HG02885 (cell line): ENCODE measurements at regions not wholly inside any gene's neighbourhood (a gene's known extent, or its start where the extent isn't known, plus 50 kb on each side); places are given as distances from the start of the nearest gene placed in this dataset.
"Not testable (repeated sequence)": the region's sequence is repeated elsewhere in the genome, so short reads cannot be mapped to it uniquely, and the experiment has no call there.

ENCODE experiments used
- ATAC-seq: cut with Tn5 transposase; IDR thresholded peaks from one replicate; pipeline ENCODE4 v1.9.1; 2021; ENCODE audit warnings: mild to moderate bottlenecking; ENCODE audit not compliant: unreplicated experiment, poor library complexity

DNA sequence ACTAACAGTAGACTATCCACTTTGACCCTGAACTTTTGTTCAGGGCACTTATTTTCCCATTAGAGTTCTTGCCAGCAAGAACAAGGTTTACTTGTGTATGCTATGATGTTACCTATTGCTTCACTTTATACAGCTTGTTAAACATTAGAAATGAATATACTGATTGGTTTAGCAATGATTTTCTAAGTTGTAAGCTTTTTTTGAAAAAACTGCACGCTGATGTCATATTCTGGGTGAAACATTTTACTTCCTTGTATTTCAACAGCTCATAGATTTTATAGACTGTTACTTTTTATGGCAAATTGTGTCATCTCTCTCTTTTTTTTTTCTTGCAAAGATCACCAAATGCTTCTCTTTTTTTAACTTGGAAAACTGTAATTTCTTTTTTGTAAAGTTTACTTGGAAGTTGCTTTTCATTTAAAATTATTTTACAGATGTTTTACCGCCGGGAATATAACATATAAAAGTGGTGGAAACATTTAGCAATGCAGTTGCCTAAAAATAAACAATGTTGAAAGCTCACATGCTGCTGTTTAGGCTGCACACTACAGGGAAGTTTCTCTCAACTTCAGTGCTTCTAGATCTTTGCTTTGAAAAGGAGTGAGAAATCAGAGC lies 215.3 kb upstream of the NFIA start:
- ATAC-seq = no peak

DNA sequence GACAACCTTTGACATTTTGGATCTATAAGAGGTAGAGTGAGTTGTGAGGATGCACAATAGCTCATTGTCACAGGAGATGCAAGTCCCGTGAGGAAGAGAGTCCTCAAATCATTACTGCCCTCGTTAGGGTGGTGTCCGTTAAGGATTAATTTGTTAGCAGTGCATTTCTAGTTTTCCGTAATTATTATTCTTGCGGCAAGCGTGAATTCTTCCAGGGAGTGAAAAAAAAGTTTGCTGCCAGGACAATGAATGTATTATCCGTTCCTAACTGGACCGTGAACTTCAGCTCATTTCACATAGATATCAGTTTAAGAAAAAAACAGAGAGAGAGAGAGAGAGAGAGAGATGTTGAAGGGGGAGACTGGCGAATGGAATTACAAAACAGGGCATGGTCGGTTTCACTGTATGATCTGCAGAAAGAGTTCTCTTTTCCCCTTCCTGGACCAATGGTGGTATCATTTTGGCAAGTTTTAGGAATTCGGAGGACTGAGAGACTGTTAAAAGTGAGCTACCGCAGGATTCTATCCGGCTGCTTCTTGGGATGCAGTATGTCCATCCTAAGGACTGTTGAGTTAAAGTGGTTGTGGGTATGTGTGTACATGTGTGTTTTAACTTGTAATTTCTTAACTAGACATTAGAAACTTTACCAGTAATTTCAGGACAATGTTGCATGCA lies 216.0 kb upstream of the NFIA start:
- no peak for ATAC-seq

DNA sequence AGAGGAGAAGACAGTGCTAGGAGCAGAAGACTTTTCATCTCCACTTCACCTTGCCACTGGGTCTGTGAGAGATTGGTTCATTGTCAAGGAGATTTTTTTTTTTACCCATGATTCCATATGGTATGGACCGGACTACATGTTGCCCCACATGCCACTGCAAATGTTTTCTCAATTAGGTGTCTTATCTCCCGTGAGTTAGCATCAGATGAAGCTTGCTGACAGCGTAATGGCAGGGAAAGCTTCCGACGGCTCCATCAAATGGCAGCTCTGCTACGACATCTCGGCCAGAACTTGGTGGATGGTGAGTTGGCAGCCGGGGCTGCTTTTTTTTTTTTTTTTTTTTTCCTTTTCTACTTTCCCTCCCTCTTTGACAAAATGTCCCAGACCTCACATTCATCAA lies 217.2 kb upstream of the NFIA start:
- ATAC-seq = no peak

DNA sequence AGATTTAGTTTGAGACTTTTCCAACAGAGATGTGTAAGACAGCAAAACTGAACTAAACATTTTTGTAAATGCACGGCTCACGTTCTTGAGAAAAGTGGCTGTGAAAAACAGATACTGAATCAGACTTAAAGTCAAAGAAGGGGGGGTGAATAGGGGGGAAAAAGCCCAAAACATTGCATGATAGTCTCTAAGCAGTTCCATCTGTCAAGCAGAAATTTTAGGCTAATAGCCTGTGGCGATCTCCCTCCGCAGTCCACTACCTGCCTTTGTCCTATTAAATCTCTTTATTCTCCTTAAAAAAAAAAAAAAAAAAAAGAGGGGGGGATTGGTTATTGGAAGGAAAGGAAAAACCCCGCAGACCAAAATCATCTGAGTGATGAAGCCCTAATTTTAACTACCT lies 217.6 kb upstream of the NFIA start:
- no peak for ATAC-seq

DNA sequence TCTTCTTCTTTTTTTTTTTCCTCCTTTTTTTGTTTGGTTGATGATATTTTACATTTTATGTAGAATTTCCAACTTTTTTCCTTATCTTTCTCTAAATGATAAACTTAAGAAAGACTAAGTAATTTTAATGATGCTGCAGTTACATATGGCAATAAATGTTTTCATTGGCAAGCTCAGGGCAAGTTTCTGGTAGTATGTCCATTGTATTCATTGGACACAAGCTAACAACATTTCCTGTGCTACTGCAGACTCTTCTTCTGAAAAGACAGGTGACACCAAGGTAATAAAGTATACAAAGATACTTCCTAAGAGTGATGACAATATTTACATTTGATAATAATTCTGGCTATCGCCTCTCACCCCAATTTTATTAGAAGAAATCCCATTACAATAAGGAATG lies 219.2 kb upstream of the NFIA start:
- ATAC-seq = no peak

DNA sequence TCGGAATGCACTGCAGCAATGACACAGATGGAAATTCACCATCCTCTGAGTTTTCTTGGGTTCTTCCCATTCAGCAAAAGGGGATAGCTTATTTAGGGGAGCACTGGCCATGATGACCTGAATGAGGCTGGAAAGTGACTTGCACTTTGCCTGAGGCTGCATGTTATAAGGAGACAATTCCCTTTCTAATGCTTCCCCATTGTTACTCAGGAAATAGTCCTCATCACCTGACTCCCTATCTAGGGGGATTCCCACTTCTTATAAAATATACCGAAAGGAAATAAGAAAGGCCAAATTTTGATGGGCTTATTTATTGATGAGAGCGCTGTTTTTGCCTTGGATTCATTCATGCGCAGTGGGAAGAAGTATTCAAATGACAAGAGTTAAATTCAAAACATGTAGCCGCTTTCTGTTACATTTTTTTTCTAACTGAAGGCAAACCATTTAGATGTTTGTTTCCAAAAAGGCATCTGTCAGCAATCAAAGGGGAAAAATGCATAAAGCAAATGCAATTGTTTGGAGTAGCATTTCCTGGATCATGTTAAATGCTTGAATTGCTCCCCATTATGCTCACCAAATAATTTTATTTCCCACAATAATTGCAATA lies 220.3 kb upstream of the NFIA start:
- no peak for ATAC-seq

DNA sequence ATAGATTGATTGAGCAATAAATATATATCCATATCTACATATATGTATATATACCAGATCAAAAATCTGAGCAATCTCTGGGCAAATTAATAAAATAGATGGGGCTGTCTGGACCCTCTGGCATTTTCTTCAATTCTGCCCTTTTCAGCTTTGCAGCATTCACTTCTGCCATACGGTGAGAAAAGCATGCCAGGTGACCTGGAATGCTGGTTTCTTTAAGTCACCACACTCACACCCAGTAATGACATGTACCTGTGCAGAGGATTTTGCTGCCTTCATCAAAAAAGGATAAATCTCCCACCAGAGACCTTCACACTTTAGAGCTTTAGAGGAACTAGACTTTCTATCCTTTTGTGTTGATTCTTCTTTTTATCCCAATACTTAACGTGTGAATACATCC lies 223.2 kb upstream of the NFIA start:
- ATAC-seq = no peak

DNA sequence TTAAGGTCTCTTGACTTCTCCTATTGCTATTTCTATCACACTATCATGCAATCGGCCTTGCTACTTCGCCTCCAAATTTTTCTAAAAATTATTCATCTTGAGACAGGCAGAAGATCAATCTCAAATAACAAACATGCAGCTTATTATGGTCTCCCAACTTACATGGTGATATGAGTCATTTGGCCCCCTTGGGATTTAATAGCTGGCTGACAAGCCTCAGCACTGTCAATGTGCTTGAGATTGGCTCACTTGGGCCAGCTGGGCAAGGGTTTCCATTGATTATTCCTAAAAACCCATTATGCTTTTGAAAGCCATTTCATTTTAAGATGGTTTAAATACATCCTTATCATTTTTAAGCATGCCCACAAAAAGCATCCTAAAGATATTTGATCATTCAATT lies 224.5 kb upstream of the NFIA start:
- ATAC-seq = no peak

DNA sequence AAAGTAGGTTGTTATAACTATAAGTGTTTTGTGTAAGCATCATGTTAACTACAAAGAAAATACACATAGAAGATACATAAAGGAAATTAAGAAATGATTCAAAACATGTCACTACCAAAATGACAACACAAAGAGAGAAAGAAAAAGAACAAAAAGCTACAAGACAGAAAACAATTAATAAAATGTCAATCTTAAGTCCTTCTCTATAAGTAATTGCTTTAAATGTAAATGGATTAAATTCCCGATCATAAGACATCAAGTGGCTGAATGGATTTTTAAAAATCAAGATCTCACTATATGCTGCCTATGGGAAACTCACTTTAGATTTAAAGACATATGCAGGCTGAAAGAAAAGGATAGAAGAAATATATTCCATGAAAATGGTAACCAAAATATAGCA lies 232.3 kb upstream of the NFIA start:
- no peak for ATAC-seq

DNA sequence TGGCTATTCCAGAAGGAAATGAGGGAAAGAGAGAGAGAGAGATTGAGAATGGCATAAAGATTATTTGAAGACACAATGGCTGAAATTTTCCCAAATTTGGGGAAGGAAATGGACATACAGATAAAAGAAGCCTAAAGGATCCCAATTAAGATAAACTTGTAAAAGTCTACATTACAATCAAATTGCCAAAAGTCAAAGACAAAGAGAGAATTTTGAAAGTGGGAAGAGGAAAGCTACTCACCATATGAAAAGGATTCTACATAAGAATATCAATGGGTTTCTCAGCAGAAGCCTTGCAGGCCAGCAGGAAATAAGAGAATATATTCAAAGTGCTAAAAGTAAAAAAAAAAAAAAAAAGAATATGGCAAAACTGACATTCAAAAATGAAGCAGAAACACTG lies 233.0 kb upstream of the NFIA start:
- ATAC-seq = no peak

DNA sequence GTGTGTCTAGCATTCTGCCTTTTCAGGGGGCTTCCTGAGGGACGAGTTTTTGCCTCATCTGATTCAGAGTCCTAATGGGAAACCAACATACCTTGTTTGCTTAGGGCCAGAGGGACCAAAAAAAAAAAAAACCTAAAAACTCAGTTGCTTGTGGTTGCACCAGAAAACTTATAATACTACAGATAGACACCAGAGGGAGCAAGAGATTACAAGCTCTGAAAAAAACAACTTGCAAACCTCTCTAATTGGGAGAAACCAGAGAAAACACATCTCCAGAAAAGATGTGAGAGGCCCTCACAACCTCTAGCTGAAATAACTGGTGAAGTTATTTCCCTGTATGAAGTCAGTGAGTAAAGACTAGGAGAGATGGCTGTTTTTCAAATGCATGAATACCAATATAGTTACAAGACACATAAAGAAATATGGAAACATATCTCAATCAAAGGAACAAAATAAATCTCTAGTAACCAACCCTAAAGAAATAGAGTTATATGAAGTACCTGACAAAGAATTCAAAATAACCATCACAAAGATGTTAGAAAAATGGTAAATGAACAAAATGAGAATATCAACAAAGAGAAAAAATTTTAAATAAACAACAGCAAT lies 233.7 kb upstream of the NFIA start:
- no peak for ATAC-seq

DNA sequence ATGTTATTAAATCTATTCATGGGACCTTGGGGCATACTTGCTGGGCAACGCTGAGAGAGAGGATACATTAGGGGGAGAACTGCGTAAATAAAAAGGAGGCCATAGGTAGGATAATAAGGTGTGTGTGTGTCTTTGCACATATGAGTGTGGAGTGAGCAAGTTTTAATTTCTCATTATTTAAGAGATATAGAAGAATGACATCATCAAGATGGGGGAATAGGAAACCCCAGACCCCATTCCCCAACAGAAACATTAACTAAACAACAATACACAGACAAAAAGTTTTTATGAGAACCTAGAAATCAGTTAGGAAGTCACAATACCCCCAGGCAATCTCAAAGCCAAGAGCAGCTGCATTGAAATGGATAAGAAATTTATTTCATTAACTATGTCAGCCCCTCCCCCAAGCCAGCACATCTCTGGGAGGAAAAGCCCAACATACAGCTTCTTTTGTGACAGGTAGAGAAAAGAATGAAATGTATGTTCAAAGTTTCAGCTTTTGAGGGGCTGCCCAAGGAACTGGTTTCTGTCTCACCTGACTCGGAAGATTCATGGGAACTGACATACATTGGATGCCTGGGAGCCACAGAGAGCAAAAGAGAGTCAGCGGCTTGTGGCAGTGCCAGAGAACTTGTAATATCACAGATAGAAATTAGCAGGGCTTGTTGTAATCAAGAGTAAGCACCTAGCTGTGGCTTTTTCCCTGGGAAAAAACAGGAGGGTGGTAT lies 234.3 kb upstream of the NFIA start:
- no peak for ATAC-seq

DNA sequence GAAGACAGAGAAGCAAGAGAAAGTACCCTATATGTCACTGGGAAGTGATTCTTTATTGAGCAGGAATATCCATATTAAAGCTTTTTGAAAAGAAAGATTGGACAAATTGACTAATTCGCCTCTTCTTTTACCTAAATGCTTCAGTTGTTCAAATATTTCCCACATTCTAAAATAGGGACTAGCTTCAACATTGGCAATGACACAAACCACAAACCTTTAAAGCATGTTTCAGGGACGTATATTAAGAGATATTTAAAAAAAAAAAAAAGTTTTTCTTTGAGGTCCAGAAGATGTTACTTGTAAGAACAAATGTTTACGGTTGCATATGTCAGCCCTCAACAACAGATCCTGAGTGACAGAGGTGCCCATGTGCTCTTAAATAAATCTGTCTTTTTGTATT lies 235.0 kb upstream of the NFIA start:
- no peak for ATAC-seq

DNA sequence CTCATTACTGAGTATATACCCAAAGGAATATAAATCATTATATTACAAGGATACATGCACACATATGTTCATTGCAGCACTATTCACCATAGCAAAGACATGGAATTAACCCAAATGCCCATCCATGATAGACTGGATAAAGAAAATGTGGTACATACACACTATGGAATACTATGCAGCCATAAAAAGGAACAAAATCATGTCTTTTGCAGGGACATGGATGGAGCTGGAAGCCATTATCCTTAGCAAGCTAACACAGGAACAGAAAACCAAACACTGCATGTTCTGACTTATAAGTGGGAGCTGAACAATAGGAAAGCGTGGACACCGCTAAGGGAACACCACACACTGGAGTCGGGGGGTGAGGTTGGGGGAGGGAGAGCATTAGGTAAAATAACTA lies 236.7 kb upstream of the NFIA start:
- not testable (repeated sequence) for ATAC-seq

DNA sequence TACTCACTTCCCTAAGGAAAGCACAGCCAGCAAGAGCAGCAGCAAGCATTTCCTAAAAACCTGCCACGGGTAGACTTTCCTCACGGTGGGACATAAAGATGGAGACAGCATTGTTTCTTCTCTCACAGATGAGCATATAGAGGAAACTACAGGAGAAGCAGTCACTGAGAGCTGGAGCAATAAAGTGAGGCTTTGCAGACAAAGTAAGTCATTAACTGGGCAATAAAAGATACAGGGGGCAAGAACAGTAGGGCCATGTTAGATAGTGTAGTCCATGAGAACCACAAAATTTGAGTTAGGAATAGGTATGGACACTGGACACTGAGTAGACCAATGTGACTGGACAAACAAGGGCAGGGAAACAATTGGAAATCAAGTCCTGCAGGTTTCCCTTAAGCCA lies 240.1 kb upstream of the NFIA start:
- ATAC-seq = no peak

DNA sequence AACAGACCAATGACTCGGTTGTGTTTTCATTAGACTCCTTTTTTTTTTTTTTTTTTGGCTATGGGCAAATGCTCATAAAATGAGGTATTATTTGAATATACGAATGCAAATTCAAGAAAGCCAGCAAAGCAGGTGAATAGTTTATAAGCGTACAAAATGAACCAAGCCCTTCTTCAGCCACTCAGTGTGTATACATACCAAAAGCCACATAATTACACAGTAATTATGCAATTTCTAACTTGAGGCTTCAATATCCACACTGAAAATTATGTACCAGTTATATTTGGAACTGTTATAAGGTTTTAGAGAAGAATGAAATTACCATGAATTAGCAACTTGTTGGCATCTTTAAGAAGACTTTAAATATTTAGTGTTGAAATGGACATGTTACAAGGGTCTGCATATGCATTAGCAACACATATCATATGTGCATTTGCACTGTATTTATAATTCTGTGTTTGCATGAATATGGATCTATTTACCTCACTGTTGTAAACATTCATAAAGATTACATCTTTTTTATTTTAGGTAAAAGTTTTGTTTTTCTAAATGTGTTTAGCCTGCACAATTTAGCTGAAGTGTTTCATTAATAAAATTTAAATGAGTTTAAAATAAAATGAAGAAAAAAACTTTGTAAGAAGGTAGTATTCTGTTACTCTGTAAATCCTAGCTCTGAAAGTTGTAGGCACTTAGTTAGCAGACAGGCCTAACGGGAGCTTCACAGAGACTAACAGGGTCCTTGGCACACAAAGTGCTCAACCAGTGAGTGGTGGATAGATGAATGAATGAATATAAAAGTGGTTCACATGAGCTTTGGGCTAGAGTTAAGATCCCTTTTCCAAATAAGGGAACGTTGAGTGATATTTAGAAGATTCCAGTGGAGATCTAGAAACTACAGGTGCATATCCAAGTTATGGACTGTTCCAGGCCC lies 241.0 kb upstream of the NFIA start:
- ATAC-seq = no peak

DNA sequence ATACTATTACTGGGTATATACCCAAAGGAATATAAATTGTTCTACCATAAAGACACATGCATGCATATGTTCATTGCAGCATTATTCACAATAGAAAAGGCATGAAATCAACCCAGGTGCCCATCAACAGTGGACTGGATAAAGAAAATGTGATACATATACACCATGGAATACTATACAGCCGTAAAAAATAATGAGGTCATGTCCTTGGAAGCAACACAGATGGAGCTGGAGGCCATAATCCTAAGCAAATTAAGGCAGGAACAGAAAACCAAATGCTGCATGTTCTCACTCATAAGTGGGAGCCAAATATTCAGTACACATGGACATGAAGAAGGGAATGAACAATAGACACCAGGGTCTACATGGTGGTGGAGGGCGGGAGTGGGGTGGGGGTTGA lies 241.9 kb upstream of the NFIA start:
- not testable (repeated sequence) for ATAC-seq

DNA sequence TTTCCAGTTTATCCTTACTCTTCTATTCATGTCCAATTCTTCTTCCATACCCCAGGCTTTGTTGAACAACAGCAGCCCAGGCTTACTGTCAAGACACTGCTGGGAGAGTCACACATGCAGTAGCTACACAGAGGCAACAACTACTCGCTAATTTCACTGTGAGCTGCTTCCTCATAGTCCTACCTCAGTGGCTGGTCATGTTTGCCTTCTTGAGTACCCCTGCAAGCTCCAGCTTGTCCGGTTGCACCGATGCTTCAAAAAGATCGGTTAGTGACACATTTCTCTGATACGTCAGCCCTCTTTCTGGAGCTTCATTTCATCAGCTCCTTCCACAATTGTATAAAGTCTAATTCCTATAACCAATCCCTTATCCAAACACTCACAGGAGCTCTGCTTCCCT lies 246.7 kb upstream of the NFIA start:
- ATAC-seq = no peak

DNA sequence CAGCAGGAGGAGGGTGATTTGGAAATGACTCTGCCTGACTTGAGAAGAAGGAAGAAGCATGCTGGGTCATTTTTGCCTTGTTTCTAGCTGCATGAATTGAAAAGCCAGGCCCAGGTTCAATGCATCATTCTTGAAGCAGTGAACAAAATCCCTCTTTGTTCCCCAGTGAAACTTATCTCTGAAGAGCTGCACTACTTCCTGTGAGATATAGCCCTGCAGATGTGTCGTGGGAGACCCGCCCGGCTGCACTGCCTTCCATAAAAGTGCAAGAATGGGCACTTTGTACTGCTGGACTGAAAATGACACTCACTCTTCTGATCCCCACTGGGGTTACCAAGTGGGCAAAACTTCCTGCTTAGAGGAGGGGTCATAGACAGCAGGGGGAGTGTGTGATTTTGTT lies 249.2 kb upstream of the NFIA start:
- ATAC-seq = no peak

DNA sequence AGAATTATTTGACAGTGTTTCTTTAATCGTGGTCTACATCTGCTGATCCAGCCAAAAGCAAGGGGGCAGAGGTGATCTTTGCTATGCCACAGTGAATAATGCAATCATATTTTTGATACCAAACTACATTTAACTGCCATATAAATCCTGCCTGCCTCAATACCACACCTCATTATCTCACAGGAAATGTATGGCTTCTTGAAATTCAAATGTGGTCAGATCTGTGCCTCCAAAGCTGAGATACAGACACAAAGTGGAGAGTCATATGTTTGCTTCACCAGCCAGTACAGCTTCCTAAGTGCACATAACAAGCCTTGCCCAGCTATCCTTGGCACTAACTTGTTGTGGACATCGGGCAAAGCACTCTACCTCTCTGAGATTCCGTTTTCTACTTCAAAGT lies 250.0 kb upstream of the NFIA start:
- ATAC-seq = no peak
